ENCODE measurements at regions not wholly inside any gene's neighbourhood (a gene's known extent, or its start where the extent isn't known, plus 50 kb on each side); places are given as distances from the start of the nearest gene placed in this dataset.

- intact Hi-C loops (cut with DNase I, micrococcal nuclease), result no loop called here
- peaks cover 31% of the 10 kb centered on the region for H3K36me3 ChIP-seq (ENCODE audit: insufficient read depth, low read length)
- ChIA-PET POLR2A (no interaction called here), CTCF (no interaction called here)
- Mint-ChIP-seq H3K27me3 (no peaks in the 10 kb centered on the region), H3K27ac (peak overlapping the region; percentile 47), H3K9me3 (no peaks in the 10 kb centered on the region), H3K4me3 (no peak overlapping the region), H3K36me3 (ENCODE audit: low read depth) (peaks cover 72% of the 10 kb centered on the region), H3K4me1 (ENCODE audit: low read depth) (peaks cover 20% of the 10 kb centered on the region)
- no peaks in the 10 kb centered on the region for H3K27me3 ChIP-seq (ENCODE audit: control insufficient read depth in 1 of 2, insufficient read depth in 2 of 2, low read length in 2 of 2)
- H3K4me1 ChIP-seq (ENCODE audit: insufficient read depth, low read length), result no peaks in the 10 kb centered on the region
- DNase-seq (no peak), ATAC-seq (ENCODE audit: poor library complexity) (no peak)
- no peaks in the 10 kb centered on the region for H3K9me3 ChIP-seq (ENCODE audit: control insufficient read depth in 1 of 2, insufficient read depth in 1 of 2, low read length in 2 of 2)
- no peak overlapping the region for H3K4me3 ChIP-seq (ENCODE audit: low read length)
- TF ChIP-seq, protein P1, sequence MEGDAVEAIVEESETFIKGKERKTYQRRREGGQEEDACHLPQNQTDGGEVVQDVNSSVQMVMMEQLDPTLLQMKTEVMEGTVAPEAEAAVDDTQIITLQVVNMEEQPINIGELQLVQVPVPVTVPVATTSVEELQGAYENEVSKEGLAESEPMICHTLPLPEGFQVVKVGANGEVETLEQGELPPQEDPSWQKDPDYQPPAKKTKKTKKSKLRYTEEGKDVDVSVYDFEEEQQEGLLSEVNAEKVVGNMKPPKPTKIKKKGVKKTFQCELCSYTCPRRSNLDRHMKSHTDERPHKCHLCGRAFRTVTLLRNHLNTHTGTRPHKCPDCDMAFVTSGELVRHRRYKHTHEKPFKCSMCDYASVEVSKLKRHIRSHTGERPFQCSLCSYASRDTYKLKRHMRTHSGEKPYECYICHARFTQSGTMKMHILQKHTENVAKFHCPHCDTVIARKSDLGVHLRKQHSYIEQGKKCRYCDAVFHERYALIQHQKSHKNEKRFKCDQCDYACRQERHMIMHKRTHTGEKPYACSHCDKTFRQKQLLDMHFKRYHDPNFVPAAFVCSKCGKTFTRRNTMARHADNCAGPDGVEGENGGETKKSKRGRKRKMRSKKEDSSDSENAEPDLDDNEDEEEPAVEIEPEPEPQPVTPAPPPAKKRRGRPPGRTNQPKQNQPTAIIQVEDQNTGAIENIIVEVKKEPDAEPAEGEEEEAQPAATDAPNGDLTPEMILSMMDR (IDR thresholded peaks at IDR 0.05), result no peak
- H3K27ac ChIP-seq (ENCODE audit: low read depth in 1 of 2, low read length in 2 of 2), result no peak overlapping the region
These were observed 289.7 kb downstream of the UTRN start for GRCh38 chr6:144574796-144575195.

GRCh38 chr6:144575327-144575726 is 290.2 kb downstream of the UTRN start:
- intact Hi-C loops (cut with DNase I, micrococcal nuclease), result no loop called here
- Histone ChIP-seq H3K36me3 (ENCODE audit: insufficient read depth, low read length) (peaks cover 30% of the 10 kb centered on the region), H3K4me3 (ENCODE audit: low read length) (no peak overlapping the region), H3K27ac (ENCODE audit: low read depth in 1 of 2, low read length in 2 of 2) (no peak overlapping the region), H3K27me3 (ENCODE audit: control insufficient read depth in 1 of 2, insufficient read depth in 2 of 2, low read length in 2 of 2) (no peaks in the 10 kb centered on the region), H3K4me1 (ENCODE audit: insufficient read depth, low read length) (no peaks in the 10 kb centered on the region), H3K9me3 (ENCODE audit: control insufficient read depth in 1 of 2, insufficient read depth in 1 of 2, low read length in 2 of 2) (no peaks in the 10 kb centered on the region)
- peaks cover 25% of the 10 kb centered on the region for H3K4me1 Mint-ChIP-seq (ENCODE audit: low read depth)
- H3K27ac Mint-ChIP-seq, result peak overlapping the region; percentile 47
- CTCF ChIA-PET, result no interaction called here
- H3K4me3 Mint-ChIP-seq, result no peak overlapping the region
- H3K9me3 Mint-ChIP-seq, result no peaks in the 10 kb centered on the region
- TF ChIP-seq, protein P1 (IDR thresholded peaks at IDR 0.05), result no peak
- peaks cover 73% of the 10 kb centered on the region for H3K36me3 Mint-ChIP-seq (ENCODE audit: low read depth)
- no peaks in the 10 kb centered on the region for H3K27me3 Mint-ChIP-seq
- ATAC-seq (ENCODE audit: poor library complexity) (no peak), DNase-seq (no peak)
- POLR2A ChIA-PET, result no interaction called here

- intact Hi-C loops (cut with DNase I, micrococcal nuclease), result no loop called here
These were observed 291.7 kb downstream of the UTRN start for GRCh38 chr6:144576871-144577270.

More at GRCh38 chr6:144576871-144577270, 291.7 kb downstream of the UTRN start:
- no peaks in the 10 kb centered on the region for H3K27me3 ChIP-seq (ENCODE audit: control insufficient read depth in 1 of 2, insufficient read depth in 2 of 2, low read length in 2 of 2)
- POLR2A ChIA-PET, result no interaction called here
- H3K27ac ChIP-seq (ENCODE audit: low read depth in 1 of 2, low read length in 2 of 2), result no peak overlapping the region
- peaks cover 65% of the 10 kb centered on the region for H3K36me3 Mint-ChIP-seq (ENCODE audit: low read depth)
- no peak overlapping the region for H3K27ac Mint-ChIP-seq
- peaks cover 34% of the 10 kb centered on the region for H3K4me1 Mint-ChIP-seq (ENCODE audit: low read depth)
- no peaks in the 10 kb centered on the region for H3K4me1 ChIP-seq (ENCODE audit: insufficient read depth, low read length)
- no peaks in the 10 kb centered on the region for H3K9me3 Mint-ChIP-seq
- H3K9me3 ChIP-seq (ENCODE audit: control insufficient read depth in 1 of 2, insufficient read depth in 1 of 2, low read length in 2 of 2), result no peaks in the 10 kb centered on the region
- peaks cover 28% of the 10 kb centered on the region for H3K36me3 ChIP-seq (ENCODE audit: insufficient read depth, low read length)
- TF ChIP-seq, protein P1 (IDR thresholded peaks at IDR 0.05), result no peak
- CTCF ChIA-PET, result no interaction called here
- ATAC-seq (ENCODE audit: poor library complexity) (no peak), DNase-seq (no peak)
- H3K4me3 ChIP-seq (ENCODE audit: low read length), result no peak overlapping the region
- no peaks in the 10 kb centered on the region for H3K27me3 Mint-ChIP-seq
- H3K4me3 Mint-ChIP-seq, result no peak overlapping the region

All from CD4-positive, alpha-beta T cell (primary cell).